ENCODE measurements at regions not wholly inside any gene's neighbourhood (a gene's known extent, or its start where the extent isn't known, plus 50 kb on each side); places are given as distances from the start of the nearest gene placed in this dataset.

GRCh38 chr3:177946936-177947335 lies 589.3 kb upstream of the KCNMB2 start:
- TF ChIP-seq, protein P1, sequence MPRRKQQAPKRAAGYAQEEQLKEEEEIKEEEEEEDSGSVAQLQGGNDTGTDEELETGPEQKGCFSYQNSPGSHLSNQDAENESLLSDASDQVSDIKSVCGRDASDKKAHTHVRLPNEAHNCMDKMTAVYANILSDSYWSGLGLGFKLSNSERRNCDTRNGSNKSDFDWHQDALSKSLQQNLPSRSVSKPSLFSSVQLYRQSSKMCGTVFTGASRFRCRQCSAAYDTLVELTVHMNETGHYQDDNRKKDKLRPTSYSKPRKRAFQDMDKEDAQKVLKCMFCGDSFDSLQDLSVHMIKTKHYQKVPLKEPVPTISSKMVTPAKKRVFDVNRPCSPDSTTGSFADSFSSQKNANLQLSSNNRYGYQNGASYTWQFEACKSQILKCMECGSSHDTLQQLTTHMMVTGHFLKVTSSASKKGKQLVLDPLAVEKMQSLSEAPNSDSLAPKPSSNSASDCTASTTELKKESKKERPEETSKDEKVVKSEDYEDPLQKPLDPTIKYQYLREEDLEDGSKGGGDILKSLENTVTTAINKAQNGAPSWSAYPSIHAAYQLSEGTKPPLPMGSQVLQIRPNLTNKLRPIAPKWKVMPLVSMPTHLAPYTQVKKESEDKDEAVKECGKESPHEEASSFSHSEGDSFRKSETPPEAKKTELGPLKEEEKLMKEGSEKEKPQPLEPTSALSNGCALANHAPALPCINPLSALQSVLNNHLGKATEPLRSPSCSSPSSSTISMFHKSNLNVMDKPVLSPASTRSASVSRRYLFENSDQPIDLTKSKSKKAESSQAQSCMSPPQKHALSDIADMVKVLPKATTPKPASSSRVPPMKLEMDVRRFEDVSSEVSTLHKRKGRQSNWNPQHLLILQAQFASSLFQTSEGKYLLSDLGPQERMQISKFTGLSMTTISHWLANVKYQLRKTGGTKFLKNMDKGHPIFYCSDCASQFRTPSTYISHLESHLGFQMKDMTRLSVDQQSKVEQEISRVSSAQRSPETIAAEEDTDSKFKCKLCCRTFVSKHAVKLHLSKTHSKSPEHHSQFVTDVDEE (CRISPR knock-in tag; IDR thresholded peaks at IDR 0.05) = no peak
- TF ChIP-seq TOX (CRISPR knock-in tag; IDR thresholded peaks at IDR 0.05; ENCODE audit: borderline replicate concordance) = 0 out of 2 replicates have a peak, but pooled peaks have one; percentile 14
- no peak for TF ChIP-seq ZFP30 (CRISPR knock-in tag; IDR thresholded peaks at IDR 0.05)
- TF ChIP-seq OSR1 (CRISPR knock-in tag; IDR thresholded peaks at IDR 0.05) = no peak
- peak; percentile 69 for TF ChIP-seq ISL1 (CRISPR knock-in tag; IDR thresholded peaks at IDR 0.05)
- ATAC-seq = no peak

- TF ChIP-seq ESRRG (CRISPR knock-in tag; IDR thresholded peaks at IDR 0.05) = no peak
- no peak for TF ChIP-seq CSRNP3 (CRISPR knock-in tag; IDR thresholded peaks at IDR 0.05)
- no peak for TF ChIP-seq SNAI2 (CRISPR knock-in tag; IDR thresholded peaks at IDR 0.05)
- no peak for TF ChIP-seq PPARA (CRISPR knock-in tag; IDR thresholded peaks at IDR 0.05; ENCODE audit: borderline replicate concordance)
- TF ChIP-seq ZFP30 (CRISPR knock-in tag; IDR thresholded peaks at IDR 0.05) = no peak
- TF ChIP-seq, protein P2, sequence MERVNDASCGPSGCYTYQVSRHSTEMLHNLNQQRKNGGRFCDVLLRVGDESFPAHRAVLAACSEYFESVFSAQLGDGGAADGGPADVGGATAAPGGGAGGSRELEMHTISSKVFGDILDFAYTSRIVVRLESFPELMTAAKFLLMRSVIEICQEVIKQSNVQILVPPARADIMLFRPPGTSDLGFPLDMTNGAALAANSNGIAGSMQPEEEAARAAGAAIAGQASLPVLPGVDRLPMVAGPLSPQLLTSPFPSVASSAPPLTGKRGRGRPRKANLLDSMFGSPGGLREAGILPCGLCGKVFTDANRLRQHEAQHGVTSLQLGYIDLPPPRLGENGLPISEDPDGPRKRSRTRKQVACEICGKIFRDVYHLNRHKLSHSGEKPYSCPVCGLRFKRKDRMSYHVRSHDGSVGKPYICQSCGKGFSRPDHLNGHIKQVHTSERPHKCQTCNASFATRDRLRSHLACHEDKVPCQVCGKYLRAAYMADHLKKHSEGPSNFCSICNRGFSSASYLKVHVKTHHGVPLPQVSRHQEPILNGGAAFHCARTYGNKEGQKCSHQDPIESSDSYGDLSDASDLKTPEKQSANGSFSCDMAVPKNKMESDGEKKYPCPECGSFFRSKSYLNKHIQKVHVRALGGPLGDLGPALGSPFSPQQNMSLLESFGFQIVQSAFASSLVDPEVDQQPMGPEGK (CRISPR knock-in tag; IDR thresholded peaks at IDR 0.05; ENCODE audit: borderline replicate concordance) = no peak
- no peak for TF ChIP-seq ISL1 (CRISPR knock-in tag; IDR thresholded peaks at IDR 0.05)
- TF ChIP-seq ZC3H10 (CRISPR knock-in tag; IDR thresholded peaks at IDR 0.05) = no peak
- TF ChIP-seq, protein P3, sequence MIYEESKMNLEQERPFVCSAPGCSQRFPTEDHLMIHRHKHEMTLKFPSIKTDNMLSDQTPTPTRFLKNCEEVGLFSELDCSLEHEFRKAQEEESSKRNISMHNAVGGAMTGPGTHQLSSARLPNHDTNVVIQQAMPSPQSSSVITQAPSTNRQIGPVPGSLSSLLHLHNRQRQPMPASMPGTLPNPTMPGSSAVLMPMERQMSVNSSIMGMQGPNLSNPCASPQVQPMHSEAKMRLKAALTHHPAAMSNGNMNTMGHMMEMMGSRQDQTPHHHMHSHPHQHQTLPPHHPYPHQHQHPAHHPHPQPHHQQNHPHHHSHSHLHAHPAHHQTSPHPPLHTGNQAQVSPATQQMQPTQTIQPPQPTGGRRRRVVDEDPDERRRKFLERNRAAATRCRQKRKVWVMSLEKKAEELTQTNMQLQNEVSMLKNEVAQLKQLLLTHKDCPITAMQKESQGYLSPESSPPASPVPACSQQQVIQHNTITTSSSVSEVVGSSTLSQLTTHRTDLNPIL (CRISPR knock-in tag; IDR thresholded peaks at IDR 0.05; ENCODE audit: low read depth) = no peak
- no peak for TF ChIP-seq TCF4 (CRISPR knock-in tag; IDR thresholded peaks at IDR 0.05; ENCODE audit: borderline replicate concordance)
- TF ChIP-seq, protein P4, sequence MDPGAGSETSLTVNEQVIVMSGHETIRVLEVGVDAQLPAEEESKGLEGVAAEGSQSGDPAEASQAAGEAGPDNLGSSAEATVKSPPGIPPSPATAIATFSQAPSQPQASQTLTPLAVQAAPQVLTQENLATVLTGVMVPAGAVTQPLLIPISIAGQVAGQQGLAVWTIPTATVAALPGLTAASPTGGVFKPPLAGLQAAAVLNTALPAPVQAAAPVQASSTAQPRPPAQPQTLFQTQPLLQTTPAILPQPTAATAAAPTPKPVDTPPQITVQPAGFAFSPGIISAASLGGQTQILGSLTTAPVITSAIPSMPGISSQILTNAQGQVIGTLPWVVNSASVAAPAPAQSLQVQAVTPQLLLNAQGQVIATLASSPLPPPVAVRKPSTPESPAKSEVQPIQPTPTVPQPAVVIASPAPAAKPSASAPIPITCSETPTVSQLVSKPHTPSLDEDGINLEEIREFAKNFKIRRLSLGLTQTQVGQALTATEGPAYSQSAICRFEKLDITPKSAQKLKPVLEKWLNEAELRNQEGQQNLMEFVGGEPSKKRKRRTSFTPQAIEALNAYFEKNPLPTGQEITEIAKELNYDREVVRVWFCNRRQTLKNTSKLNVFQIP (CRISPR knock-in tag; IDR thresholded peaks at IDR 0.05; ENCODE audit: borderline replicate concordance, low read depth) = no peak
- TF ChIP-seq, protein P1 (CRISPR knock-in tag; IDR thresholded peaks at IDR 0.05) = no peak
- TF ChIP-seq ZNF565 (CRISPR knock-in tag; conservative IDR thresholded peaks at IDR 0.05; ENCODE audit: low read depth) = no peak
- no peak for TF ChIP-seq RARB (CRISPR knock-in tag; IDR thresholded peaks at IDR 0.05)
- no peak for ATAC-seq
Observed at GRCh38 chr3:177947901-177948300, 588.3 kb upstream of the KCNMB2 start.

All from SK-N-SH treated with all-trans-retinoic acid at 6 μM for 48 hours (cell line).